GM19455 (cell line): ENCODE measurements at regions not wholly inside any gene's neighbourhood (a gene's known extent, or its start where the extent isn't known, plus 50 kb on each side); places are given as distances from the start of the nearest gene placed in this dataset.
"Not testable (repeated sequence)": the region's sequence is repeated elsewhere in the genome, so short reads cannot be mapped to it uniquely, and the experiment has no call there.

Experiments used
- ATAC-seq: cut with Tn5 transposase; IDR thresholded peaks from one replicate; pipeline ENCODE4 v1.9.1; 2021; ENCODE audit not compliant: unreplicated experiment

DNA sequence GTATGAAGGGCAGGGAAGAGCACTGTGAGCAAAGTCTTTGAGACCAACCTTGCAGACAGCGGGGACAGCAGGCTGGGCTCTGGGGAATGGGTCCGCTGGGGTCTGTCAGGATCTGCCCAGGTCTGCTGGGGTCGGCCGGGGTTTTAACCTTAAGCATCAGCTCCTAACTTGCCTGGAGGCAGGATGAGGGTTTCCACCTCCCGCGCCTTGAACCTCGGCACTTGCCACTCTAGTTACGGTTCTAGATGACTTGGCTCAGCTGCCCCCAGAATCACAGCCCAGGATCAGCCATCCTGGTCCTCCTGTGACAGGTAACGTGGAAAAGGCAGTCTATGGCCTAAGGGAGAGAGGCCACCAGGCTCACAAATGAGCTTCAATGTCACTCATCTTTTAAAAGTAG is 50.4 kb upstream of the CACUL1 start:
- ATAC-seq, result no peak

DNA sequence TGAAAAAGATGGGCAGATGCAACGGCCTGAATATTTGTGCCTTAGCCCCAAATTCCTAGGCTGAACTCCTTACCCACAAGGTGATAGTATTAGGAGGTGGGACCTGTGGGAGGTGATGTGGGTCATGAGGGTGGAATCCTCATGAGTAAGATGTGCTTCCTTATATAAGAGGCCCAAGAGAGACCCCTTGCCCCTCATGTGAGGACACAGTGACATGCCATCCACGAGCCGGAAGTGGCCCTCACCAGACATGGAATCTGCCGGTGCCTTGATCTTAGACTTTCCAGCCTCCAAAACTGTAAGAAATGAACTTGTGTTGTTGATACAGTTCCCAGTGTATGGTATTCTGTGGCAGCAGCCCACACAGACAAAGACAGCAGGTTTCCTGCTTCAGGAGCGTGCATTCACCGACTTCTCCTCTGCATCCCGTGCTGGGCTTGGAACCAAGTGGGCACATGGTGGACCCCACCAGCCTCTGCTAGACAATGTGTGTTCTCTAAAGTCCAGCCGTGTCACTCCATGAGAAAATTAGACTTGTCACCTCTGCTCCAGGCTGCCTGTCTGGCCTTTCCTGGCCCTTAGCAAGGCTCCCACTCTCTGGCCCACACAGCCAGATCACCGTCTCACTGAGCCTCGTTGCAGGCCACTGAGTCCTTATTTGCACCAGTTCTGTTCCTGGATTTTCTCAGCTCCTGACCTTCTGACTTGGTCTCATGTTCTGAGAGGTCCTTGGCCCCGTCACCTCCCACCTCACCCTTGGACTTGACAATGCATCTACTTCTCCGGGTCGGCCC is 52.9 kb upstream of the CACUL1 start:
- ATAC-seq, result no peak

DNA sequence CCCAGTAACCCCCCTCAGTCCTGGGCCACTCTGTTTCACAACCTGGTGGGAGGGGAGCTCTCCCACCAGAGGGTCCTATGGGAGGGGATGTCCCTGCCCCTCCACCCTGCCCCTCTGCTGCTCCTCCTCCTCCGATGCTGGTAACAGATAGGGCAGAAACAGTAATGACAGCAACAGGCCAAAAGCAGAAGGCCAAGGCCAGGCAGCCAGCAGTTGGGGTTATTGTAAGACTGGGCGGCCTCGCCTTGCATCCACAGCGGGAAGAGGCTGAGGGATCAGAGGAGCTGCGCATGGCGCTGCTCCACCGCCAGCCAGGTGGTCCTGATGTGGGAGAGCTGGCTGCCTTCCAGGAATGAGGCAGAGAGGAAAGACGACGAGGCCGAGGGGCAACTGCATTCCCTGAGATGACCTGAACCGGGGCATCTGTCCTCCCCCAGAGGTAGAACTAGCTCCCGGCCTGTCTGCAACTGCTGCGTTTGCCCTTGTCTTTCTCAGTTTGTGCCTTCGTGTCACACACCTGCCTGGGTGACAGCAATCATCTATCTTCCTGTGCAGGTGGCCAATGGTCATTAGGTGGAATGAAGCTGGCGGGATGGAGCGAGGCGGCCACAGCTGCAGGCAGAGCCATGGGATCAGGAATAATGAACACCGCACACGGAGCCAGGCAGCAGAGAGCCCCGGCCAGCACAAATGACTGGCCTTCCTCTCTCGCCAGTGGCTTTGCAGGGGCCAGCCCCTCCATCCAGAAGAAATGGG is 54.0 kb upstream of the CACUL1 start:
- ATAC-seq, result no peak

DNA sequence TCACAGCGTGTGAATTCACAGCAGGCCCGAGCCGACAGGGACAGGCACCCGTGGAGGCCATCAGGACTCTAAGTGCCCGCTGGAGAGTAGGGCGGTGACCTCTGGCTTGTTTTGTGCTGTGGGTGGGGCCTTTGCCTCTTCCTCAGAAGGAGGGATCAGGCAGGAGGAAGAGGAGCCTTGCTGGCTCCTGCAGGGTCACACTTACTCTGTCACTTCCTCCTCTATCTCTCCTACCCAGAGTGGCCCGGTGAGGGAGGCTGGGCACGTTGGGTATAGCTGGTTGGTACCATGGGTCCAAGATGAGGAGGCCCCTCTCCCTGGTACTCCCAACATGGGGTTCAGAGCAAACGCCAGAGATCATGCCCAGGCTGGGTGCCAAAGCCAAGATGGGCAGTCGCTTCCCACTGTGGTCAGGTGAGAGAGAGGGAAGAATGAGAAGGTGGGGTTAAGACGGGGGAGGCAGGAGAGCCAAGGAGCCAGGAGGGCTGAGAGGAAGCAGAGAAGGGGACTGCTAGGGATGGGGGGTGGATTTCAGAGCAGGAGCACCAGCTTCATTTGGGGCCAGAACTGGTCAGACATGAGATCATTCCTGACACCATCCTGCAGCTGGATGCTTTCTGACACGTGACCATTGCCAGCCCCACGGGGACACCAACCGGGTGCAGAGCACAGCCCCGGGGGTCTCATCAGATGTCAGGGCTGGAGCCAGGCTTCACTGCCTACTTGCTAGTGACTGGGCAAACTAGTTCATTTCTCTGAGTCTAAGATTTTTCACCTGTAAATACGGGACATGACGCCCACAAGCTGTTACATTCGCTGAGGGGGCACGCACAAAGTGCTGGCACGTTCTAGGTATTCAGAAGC is 54.8 kb upstream of the CACUL1 start:
- ATAC-seq, result no peak

DNA sequence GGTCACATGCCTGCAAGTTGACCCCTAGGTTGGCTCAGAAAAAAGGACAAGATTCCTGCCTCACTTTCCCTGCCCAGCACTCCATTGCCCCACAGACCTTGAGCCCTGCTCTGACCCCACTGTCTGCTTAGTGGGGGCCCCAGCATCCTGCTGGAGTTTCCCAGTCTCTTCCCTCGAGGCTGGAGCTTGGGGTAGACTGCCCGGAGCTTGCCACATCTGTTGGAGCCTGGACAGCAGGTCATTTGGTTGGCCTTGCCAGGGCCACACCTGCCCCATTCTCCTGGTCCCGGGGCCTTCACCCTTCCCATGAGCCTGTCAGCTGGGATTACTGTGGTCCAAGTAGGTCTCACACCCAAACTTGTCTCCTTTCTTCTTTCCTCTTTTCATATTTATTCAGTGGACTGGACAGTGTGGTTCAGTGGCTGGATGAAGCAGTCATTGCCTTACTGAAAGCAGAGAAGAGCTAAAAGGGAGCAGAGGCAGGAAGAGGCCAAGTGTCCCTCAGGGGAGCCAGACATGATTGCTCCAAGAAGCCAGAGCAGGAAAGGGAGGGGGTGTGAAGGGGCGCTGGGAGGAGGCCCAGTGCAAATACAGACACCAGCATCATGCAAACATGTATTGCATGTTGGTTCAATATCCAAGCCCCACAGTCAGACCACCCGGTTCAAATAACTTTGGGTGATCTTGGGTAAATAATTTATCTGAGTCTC is 56.2 kb upstream of the CACUL1 start:
- no peak for ATAC-seq

DNA sequence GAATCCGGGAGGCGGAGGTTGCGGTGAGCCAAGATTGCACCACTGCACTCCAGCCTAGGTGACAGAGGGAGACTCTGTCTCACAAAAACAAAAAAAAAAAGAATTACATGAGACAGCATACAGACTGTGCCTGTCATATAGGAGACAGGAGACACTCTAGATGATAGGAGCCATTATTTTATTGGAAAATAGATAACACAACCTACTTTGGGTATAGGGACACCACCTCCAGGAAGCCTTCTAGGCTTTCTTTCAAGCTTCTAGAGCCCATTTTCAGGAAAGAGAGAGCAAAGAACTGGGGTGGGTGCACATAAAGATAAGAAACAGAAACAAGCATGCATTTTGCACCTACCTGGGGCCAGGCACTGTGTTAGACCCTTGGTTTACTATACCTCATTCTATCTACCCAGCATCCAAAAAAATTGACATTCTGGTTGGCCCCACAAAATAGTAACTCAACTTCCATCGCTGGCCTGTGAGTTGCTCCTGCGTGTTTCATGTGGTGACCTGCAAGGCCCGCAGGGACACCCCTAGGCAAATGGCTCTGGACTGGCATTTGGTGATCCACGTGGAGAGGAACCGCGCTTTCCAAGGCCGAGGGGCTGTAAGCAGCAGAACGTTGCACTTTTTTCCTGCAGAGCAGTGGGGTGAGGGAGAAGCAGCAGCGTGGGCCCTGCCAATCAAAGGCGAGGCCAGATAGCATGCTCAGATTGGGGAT is 57.1 kb upstream of the CACUL1 start:
- ATAC-seq, result no peak

DNA sequence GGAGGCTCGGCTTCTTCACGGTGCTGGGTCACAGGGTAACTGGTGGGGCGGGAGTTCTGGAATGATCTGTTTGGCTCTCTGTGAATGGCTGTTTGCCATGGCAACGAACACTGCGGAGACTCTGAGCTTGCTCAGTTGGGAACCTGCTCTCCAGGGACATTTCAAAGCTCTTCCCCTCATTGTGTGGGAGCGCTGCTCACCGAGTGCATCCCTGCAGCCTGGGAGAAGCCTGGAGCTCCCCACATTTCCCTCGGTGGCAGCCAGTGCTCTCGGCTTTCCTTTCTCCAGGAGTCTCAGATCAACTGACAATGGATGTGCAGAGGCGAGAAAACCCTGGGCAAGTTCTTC is 57.6 kb upstream of the CACUL1 start:
- ATAC-seq, result no peak

DNA sequence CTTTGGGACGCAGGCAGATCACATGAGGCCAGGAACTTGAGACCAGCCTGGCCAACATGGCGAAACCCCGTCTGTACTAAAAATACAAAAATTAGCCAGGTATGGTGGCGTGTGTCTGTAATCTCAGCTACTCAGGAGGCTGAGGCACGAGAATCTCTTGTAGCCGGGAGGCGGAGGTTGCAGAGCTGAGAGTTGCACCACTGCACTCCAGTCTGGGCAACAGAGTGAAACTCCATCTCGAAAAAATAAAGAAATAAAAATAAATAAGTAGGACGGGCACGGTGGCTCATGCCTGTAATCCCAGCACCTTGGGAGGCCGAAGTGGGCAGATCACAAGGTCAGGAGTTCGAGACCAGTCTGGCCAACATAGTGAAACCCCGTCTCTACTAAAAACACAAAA is 58.2 kb upstream of the CACUL1 start:
- ATAC-seq, result not testable (repeated sequence)

DNA sequence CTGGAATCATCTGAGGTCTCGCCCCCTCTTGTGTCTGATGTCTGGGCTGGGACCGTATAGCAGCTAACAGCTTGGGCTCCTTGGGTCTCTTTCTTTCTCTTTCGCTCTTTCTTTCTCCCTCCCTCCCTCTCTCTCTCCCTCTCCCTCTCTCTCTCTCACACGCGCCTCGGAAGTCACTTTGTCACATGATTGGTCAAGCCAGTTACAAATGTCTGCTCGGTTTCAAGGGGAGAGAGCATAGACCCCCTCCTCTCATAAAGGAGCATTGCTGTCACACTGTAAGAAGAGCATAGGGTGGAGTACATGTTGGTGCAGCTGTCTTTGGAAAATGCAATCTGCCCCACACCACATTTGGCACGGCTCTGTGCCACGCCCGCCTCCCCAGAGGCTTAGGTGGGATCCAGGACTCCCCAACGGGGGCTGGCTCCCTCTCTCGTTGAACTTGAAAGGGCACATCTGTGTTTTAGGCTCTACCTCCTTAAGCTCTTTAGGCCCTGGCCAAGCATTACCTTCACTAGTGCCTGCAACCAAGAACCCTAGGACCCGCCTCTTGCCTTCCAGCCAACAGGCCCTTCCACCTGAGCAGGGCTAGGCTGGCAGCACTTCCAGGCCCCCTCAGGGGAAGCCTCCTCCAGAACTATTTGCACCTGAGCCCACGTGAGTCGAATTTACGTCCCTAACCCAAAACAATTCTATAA is 61.9 kb upstream of the CACUL1 start:
- no peak for ATAC-seq

DNA sequence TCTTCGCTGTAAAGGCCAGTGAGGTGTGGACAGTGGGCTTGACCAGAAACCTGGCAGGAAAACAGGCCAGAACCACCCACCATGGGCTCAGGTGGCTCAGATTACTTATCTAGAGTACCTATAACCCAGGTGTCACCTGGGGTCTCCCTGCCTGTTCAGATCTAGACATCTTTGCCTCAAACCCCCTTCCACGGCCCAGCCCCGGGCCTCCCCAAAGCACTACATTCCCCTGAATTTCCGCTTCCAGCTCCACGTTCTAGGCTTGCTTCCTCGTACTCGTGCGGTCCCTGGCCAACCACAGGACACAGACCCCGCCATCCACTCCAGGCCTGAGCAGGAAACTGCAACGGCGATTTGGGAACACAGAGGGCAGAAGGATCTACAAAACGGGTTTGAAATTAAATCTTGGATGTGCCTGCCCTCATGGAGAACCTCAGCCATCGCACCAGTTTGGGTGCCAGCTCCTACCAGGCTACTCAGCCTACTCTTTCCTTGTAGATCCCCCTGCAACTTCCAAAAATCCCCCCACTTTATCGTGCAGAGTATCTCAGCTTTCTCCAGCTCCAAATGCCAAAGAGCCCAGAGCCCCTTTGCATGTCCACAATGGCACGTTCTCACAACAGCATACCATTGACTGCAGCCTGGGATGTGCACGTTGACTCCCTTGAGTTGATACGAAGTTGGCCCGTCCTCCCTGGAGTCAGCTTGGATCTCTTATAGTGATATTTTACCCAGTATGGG is 62.7 kb upstream of the CACUL1 start:
- ATAC-seq, result no peak

DNA sequence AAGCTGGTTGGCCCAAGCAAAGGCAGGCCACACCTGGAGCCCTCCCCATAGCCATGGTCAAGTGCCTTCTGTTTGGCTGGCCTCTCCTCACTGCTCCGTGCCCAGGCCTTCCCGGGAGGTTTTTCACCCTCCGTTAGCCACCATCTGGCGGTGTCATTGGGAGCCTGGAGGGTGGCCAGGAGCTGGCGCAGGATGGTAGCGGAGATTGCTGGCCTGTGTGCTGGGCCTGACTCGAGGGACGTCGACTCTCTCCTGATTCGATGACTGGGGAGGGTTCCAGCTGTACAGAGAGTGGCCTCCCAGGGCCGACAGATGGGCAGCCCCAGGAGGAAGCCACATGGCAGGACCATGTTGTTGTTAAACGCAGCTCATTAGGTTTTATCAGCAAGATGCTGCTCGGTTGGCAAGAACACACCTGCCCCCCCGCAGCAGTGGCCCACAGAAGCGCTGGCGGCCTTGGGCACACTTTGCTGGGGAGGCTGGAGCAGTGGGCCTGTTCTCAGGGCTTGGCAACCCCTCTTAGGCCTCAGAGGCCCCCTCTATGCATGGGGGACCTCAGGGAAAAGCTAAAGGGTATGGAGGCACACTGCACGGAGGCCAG is 64.0 kb upstream of the CACUL1 start:
- ATAC-seq, result no peak

DNA sequence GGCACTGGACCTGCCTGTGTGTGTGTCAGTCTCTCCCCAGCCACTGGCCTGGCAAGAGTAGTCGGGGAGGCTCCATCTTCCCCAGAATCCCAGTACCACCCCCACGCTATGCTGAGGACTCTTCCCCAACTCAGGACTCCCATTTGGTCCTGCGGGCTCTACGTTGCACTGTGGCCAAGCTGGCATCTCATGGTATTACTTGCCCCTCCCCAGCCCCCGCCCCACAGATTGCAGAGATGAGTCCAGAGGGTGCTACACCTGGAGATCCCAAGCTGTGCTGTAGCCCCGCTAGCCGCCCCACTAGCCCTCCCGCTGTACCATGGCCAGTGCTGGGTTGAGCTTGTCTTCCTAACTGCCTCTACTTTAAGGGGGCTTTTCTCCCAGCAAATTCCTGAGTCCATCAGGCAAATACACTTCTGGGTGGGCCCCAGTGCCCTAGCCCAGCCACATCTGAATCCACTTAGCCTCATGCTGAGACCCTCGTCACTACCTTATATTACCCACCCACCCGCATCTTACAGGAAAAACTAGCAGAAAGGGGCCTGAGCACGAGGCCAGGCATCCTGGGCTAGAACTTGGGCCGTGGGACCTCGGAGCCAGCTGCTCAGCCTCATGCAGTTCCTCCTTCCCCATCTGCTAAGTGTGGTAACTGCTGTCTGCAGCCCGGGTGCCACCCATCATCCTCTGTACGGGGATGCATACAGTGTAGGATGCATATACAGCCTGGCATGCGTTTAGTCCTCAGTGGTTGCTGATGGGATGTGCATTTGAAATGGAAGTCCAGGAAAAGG is 65.8 kb upstream of the CACUL1 start:
- no peak for ATAC-seq

DNA sequence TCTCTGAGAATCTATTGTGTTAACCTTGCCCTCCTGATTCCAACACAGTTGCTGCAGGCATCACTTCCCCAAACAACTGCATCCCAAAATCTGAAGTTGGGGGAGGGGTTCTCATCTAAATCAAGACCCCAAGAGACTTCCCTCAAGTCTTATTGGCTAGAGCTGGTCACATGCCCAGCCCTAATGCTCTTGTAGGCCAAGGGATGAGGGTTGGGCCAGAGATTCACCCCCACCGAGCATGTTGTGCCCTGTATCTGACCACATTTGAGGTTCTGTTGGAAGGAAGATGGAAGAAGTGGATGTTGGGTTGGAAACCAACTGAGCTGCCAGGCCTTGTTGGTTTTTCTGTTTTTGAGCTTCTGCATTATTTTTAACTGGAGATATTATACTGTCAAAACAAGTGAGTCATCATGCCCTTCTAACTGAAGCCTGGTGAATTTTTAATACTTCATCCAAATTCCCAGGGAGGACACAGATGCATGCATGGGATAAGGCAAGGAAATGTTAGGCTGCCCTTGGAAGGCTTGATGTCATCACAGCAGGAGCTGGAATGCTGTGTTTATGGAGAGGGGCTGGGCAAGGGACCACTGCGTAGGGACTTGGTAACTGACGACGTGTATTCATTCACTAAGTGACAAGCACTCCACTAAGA is 68.6 kb upstream of the CACUL1 start:
- no peak for ATAC-seq

DNA sequence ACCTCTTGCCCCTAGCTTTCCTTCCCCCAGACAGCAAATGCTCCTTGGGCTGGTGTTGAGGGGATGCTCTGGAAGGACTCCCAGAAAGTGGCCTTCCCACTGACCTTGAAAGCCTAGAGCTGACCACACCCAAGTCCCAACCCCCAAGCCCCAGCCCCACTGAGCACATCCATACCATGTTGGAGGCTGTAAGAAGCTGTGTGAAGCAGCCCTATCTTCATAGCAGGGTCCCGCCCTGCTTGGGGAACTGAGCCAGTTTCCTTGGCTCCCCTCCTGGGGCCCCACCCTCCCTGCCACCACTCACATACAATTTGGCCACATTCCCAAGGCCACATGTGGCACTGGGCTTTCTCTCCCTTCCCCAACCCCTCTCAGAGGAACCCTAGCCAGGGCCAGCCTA is 72.3 kb upstream of the CACUL1 start:
- no peak for ATAC-seq

DNA sequence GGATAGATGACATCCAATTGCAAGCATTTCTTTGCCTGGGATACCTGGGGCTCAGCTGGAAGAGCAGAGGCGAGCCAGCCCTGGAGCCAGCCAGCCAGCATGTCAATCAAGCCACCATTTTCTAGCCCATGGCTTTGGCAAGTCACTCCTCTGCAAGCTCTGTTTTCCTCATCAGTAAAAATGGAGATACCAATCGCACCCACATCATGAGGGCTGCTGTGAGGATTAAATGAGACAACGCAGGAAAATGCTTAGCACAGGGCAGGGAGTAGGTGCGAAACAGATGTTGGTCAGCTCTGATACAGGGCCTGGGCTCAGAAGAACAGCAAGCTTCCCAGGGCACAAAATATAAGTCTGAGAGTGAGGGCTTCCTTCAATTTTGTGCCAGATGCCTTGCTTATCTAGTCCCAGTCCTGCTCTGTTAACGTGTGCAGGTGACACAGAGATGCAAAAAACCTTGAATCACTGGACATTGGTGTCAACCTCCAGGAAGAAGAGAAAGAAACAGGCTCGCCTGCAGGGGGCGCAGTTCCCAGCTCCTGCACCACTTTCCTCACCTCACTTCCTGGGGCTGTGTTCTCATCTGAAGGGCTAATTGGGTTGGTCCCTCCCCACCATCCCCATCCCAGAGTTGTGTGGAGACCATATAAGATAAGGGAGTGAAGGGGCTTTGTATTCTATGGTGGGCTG is 72.8 kb upstream of the CACUL1 start:
- ATAC-seq, result no peak

DNA sequence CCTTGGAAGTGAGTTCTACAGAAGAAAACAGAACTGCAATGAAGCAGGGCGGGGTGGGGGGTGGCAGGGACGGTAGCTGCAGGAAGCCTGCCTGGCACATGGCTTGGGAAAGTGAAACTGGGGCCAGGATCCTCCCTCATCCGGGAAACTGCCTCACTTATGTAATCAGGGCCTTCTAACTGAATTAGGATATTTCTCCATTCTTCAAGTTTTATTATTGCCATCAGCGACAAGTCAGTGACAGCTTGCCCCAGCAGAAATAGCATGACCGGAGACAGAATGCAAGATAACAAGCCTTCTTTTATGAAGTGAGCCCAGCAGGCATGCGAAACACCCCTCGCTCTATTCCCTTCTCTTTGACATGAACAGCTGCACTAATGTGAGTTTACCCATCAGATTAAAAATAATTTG is 77.5 kb upstream of the CACUL1 start:
- ATAC-seq, result no peak

DNA sequence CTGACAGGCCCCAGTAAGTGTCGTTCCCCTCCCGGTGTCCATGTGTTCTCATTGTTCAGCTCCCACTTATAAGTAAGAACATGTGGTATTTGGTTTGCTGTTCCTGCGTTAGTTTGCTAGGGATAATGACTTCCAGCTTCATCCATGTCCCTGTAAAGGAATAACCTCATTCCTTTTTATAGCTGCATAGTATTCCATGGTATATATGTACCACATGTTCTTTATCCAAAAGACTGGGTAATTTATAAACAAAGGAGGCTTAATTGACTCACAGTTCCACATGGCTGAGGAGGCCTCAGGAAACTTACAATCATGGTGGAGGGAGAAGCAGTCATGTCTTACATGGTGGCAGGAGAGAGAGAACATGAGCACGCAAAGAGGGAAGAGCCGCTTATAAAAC is 79.6 kb upstream of the CACUL1 start:
- not testable (repeated sequence) for ATAC-seq
